HuH-7.5 (cell line): ENCODE measurements at regions not wholly inside any gene's neighbourhood (a gene's known extent, or its start where the extent isn't known, plus 50 kb on each side); places are given as distances from the start of the nearest gene placed in this dataset.
"Not testable (repeated sequence)": the region's sequence is repeated elsewhere in the genome, so short reads cannot be mapped to it uniquely, and the experiment has no call there.

Experiments used
- DNase-seq: peaks from one replicate; pipeline ENCODE4 v3.0.0; 2011; ENCODE audit warnings: low spot score

DNA sequence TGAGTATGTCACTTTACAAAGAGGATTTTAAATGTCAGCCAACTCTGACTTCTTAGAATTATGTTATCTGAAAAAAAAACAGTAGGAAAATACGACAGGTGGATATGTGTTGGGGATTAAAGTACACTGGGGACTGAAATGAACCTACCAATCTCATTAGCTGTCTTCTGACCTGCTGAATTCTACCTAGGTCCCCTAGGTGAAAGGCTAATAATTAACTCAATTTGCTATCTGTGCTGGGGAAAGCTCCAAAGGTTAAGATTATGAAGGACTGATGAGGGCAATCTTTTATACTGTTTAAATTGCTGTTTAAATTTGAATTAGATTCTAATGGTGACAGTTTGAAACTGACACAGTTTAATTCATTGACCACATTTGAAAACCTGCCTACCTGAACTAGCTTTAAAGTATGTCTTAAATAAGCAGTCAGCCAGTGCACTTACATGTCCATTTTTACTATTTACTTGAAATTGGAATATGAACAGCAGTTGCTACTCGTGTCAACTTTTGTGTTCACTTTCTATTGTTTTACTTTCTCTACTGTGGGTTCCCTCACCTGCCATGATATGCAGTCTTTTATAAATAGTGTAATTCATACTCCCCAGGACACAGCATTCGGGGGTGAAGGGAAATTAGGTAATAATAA, 977.3 kb downstream of the C4orf33 start:
- DNase-seq, result peak; percentile 3

DNA sequence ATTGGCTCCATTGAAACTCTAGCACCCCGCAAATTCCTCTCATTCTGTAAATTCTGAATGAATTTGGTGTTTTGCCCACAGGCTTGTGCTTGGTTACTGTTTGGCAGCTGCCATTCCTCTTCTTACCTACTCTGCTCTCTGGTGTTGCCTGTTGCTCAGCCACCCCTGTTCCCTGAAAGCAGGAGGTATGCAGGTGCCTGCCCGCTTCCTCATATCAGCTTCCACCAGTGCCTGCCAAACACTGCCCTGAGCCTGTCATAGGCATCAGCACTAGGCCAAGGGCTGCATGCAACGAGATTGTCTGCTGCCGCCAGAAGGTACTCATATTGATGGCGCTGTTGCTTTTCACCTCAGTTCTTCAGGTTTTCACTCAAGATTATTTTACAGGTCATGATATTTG, 978.1 kb downstream of the C4orf33 start:
- DNase-seq, result no peak

DNA sequence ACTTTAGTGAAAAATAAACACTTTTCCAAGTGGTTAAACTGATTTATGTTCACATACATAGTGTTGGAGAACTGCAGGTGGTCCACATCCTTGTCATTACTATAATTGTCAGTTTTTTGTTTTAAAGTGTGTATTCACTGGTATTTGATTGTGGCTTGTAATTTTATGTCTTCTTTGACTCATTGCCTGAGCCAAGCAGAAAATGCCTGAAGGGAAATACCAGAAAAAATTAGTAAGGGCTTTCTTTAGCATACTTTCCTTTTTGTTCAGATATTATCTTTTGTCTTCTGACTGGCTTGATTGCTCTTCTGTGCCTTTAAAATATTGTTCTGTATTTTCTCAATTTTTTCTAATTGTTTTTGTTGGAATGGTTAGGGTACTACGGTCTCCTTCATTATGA, 981.3 kb downstream of the C4orf33 start:
- no peak for DNase-seq

DNA sequence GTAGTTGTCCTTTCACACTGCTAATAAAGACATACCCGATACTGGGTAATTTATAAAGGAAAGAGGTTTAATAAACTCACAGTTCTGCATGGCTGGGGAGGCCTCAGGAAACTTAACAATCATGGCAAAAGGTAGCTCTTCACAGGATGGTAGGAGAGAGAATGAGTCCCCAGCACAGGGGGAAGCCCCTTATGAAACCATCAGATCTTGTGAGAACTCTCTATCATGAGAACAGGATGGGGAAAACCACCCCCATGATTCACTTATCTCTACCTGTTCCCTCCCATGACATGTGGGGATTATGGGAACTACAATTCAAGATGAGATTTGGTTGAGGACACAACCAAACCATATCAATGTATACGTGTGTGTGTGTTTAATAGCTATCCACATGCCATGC, 983.1 kb downstream of the C4orf33 start:
- not testable (repeated sequence) for DNase-seq

DNA sequence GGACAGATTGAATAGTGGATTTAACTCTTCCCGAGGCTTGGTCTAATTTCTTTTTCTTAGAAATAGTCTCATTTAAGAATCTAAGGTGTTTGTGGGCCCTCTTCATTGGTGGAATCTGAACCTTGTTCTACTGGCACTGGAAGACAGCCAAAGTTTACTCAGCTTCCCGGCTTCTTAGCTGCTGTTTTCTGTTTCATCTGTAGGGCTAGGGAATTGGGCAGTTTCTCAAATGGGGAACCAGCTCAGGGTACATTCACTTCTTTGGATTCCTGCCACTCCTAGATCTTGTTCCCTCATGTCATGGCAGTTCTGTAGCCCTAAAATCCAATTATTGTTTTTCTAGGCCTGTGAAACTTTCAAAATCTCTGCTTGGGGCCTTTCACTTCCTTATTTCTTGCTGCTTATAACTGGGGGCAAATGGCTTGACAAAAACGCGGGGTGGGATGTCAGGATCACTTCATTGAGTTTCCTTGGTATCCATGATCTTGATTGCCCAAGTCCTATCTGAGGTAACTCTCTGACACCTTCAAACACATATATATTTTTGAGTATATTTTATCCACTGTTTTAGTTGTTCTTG, 985.0 kb downstream of the C4orf33 start:
- no peak for DNase-seq

DNA sequence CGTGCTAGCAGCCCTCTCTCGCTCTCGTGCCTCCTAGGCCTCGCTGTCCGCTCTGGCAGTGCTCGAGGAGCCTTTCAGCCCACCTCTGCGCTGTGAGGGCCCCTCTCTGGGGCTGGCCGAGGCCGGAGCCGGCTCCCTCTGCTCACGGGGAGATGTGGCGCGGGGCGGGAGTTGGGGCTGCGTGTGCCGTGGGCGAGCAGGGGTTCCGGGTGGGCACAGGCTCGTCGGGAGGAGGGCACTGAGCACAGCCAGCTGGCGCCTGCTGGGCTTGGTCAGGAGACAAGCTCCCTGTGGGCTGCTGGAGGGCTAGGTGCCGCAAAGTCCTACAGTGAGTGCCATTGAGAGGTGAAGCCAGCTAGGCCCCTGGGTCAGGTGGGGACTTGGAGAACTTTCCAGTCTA, 994.5 kb downstream of the C4orf33 start:
- DNase-seq, result no peak

DNA sequence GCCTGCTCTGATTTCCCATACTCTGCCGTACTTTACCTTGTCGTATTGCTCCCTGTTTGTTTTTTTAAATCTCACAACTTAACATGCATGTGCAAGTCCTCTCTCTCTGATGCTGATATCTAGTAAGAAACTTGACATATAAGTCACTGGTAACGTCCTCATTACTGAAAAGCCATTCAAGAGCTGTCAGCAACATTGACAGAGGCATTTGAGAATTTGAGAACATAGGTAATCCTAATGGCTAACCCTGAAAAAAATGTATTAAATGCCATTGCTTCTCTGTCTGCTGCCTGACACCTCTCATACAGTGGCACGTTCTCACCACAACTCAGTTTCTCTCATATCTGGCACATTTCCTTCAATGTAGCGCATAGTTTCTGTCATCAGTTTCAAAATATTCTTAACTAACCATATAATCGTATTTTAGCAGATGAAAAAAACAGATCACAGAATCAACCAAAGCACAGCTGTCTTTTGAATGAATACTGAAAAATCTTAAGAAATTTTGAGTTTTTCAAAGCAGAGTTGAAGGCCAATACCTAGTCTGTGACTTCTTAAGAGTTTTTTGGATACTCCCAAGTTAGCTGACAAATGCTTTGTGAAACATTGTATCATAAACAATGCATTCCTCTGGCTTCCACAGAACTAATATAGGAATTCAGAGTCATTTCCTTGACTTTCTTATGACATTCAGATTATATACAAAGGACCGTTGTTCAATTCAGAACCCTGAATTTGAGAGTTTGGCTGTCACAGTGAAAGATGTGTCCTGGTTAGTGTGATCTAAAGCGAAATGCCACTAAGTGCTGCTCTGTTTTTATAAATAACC, 996.4 kb downstream of the C4orf33 start:
- DNase-seq, result no peak

DNA sequence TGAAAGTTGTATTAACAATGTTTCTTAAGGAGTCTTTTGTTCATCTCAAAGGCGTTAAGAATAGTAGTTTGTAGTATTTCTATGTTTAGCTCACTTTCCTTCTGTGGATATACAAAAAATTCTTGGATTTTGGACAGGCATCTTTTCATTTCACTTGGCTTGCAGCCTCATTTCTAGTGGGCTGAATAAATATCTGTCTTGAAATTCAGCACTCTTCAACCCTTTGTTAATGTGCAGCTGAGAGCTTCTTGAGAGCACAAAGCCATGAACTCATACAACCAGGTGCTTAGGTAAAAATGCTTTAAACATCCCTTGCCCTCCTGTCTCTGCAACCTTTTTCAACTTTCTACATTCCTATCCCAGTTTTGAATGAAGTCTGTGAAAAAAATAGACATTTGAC, 1003.2 kb downstream of the C4orf33 start:
- DNase-seq, result no peak

DNA sequence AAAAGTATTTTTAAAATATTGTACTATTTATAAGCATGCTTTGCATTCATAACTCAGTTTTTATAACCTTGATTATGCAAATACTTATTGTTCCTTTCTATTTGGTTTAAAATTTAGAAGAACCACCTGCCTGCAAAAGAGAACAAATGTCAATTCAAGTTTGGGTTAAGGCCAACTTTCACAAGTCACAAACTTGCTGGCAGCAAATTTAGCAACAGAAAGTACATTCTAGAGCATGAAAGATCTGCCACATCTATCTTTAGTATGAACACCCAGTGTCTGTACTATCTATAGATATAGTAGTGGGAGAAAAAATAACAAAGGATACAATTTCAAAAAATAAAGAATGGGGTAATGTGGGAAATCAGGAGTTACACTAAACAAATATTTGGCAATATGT, 1014.2 kb downstream of the C4orf33 start:
- DNase-seq, result no peak

DNA sequence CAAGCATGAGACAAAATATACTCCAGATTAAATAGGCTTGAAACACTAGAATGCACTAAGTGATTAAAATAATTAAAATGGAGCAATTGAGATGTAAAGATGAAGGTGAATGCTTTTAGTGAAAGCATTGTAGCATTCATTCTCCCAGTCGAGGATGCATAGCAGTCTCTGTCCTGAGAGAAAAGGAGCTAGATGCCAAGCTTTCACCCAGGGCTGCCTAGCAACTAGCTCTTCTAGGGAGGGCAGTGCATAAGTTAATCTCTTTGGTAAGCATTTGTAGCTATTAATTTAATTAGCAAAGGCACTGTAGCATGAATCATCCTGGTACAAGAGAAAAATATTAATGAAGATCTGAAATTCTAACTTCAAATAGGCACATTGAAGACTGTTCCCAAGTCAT, 1014.8 kb downstream of the C4orf33 start:
- DNase-seq, result no peak

DNA sequence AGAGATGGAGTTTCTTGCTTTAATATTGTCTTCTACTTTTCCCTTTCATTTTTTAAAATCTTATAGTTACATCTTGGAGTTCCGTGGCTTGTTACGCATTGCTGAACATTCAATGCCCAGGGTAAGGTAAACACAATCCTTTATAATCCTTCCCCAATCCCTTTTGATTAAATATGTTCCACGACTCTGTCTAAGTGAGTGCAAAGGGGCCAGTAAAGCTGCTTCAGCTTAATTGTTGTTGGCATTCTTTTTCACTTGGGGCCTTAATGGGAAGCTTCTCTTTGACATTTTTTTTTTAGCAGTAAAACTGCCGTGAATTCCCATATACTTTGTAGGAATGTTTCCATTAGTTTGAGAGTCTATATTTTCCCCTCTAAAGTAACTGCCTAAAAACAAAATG, 1028.1 kb downstream of the C4orf33 start:
- DNase-seq, result no peak

DNA sequence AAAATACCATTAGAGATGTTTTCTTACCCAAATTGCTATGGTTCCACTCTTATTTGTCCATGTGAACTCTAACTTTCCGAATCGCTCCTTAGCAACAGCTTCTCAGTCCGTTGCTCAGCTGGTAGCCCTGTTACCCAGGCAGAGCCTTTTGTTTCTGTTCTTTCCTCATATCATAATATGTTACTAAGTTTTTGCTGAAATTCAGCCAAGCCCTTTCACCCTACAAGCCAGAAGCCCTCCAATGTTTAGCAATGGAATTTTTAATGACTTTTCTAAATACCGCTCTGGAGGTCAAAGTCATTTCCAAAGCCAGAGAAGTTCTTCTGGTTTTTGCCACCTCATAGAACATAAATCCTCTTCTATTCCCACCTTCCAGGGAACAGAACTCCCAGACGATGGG, 1029.5 kb downstream of the C4orf33 start:
- no peak for DNase-seq

DNA sequence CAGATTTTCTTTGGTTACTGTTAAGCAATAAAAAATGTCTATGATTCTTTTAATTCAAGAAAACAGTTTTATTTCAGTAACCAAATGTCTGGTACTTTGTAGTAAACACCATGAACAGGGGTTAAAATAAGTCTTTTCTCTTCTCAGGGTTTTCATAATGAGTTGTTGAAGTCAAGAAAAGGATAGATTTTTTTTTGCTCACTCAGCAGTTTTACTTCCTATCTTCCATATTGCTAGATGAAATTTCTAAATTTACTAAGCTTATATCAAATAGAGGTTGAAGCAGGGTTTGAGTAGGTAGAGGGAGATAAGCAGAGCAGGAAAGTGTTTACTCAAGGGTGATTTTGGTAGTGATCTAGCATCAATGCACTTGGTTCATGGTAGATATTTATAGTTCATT, 1031.3 kb downstream of the C4orf33 start:
- DNase-seq, result no peak

DNA sequence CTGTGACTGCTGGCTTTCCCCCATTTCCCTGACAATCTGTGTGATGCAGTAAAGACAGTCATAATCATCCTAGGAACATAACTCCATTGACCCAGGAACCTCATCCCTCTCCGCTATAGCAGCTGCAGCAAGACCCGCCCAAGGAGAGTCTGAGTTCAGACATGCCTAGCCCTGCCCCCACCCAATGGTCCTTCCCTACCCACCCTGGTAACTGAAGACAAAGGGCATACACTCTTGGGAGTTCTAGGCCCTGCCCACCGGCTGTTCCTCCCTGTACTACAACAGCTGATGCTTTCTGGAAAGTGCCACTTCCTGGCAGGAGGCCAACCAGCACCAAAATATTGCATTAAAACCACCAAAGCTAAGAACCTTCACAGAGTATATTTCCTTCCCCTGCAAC, 1035.6 kb downstream of the C4orf33 start:
- no peak for DNase-seq

DNA sequence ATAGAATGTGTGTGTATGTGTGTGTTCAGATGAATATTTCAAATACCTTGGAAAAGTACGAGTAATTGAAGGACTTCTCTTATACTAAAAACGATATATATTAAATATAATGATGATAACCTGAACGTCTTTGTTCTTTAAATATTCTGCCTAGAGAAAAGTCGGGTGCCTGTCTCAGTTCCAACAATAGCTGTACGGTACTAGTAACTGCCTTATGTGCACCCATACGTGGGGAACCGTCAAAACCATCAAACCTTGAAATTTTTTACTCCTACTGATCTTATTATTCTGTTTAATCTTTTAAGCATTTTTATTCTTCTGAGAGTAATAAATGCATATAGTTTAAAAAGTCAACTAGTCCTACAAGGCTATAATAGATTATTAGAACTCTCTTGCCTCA, 1045.7 kb downstream of the C4orf33 start:
- DNase-seq, result no peak

DNA sequence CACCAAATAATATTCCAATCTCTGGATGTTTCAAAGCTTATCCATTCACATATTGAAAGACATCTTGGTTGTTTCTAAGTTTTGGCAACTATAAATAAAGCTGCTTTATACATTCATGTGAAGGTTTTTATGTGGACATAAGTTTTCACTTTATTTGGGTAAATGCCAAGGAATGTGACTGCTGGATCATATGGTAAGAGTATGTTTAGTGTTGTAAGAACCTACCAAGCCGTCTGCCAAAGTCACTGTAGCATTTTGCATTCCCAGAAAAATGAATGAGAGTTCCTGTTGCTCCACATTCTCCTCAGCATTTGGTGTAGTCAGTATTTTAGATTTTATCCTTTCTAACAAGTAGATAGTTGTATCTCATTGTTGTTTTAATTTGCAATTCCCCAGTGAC, 1047.7 kb downstream of the C4orf33 start:
- no peak for DNase-seq

DNA sequence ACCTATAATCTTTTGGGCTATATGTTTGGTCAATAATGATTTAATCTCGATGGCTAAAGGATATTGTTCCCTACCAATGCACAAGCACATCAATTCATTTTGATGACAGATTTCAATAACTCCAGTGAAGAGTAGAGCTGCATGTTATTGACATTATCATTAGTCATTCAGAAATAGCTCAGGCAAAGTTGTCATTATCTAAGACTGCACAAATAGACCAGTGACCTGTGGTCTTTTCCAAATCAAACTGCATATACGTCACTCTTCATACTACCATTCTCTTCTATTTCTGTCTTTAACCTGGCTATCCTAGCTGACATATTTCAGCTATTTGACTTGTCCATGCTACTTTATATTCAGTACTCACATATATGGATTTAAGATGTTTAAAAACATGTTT, 1050.8 kb downstream of the C4orf33 start:
- DNase-seq, result no peak

DNA sequence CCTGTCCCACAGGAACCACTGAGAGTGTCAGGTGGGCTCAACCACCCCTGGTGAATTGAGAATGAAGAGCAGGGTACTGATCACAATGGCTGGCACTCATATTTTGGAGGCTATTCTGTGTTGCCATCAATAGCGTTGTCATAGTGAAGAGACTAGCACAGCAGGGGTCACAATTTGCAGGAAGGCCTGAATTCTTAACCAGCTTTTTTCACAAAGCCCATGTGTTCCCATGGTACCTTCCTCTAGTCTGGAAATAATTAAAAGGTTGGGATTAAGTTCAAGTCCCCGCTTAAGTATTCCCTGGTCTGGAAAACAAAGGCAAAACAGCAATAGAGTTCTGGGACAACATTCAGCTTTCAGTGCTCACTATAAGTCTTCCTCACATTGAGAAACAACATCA, 1051.7 kb downstream of the C4orf33 start:
- DNase-seq, result no peak

DNA sequence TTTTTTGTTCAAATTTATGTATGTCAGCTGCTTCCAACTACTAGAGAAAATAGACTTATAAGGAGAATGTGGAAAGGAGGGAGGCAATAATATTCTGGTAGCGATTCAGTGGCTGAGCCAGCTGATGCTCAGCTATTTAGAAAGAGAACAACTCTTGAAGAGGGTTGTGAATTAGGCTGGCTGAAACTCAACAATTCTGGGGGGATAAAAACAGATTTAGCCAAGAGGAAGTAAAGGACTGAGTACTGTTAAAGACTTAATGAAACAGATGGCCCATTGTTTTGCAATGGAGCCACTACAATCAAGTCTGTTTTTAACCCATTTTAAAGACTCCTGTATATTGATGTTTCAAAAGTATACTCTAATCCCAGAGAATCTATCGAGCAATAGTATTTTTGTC, 1058.9 kb downstream of the C4orf33 start:
- no peak for DNase-seq

DNA sequence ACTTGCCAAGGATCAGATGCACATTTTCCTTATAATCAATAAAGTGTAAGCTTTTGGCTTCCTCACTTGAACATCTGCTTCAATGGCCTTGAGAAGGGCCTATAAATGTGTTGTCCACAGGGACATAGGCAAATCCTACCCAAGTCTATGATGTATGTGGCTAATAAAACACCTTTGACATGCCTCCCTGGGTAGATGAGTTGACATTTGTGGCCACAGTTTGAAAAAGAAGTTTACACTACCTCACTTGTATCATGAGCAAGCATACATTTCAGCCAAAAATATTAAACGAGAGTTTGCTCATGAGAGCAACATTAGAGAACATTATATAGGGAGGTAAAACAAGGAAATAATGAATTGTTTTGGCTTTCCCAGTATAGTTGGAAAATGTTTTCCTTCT, 1067.7 kb downstream of the C4orf33 start:
- no peak for DNase-seq

DNA sequence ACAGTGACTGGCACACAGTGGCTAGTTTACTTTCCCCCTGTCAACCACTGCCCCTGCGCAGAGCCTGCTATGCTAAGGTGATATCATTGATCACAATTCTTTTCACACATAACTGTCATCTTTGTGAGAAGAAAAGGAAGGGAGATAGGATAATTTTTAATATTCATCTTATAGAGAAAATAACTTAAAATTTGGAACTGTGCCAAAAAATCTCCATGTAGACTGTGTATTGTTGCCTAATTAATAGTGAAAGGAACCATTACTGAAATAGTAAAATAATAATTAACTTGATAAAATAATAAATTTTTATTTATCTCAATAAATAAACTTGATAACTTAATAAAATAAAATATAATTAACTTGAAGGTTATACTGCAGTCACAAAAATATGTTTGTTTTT, 1069.4 kb downstream of the C4orf33 start:
- no peak for DNase-seq

DNA sequence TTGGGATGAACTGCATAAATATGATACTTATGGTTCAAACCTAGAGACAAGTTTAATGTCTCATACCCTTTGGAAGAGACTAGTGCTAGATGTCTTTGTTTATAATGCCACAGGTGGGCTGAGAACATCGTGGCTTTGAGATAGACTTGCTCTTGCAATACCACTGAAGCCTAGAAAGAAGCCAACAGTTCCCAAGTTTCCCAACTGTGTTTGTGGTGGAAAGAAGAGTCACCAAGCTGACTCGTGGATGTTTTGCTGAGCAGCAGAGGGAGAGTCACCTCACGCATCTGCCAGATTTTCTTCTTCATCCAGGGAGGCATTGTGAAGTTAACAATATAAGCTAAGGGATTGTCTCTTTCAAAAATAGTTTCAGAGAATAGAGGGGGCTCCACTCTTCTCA, 1076.2 kb downstream of the C4orf33 start:
- DNase-seq, result no peak

DNA sequence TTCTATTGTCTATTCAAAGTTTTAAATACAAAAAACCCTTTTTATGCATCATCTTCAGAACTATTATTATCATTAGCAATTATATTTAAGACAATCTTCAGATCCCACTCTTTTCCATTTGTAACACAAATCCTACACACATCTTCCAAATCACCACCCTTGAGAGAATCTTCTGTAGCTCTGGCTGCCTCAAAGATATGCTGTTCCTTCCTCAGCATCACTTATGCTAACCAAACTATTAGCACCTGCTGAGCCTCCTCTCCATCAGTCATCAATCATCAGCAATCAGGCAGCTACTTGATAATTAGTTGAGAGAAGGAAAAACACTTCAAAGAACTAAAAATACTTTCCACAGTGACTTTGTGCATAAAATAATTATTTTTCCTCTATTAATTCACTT, 1082.2 kb downstream of the C4orf33 start:
- DNase-seq, result no peak

DNA sequence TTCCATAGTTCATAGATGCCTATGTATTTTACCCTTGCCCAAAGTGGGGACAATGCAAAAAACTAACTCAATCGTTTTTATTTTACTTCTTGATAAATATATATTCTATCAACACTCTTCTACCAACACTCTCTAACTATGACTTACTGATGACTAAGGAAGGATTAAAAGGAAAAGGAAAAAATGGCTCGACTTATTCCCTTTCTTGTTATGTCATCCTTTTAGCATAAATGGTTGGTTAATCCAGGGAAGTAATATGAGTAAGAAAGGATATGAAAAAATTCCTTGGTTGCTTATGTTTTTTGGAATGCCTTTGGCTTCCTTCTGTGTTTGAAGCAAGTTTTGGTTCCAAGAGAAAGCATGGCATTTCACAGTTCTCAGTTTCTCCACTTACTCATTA, 1087.1 kb downstream of the C4orf33 start:
- DNase-seq, result no peak
